GM18508 (cell line): ENCODE measurements at regions not wholly inside any gene's neighbourhood (a gene's known extent, or its start where the extent isn't known, plus 50 kb on each side); places are given as distances from the start of the nearest gene placed in this dataset.
"Not testable (repeated sequence)": the region's sequence is repeated elsewhere in the genome, so short reads cannot be mapped to it uniquely, and the experiment has no call there.

ENCODE experiments used
- ATAC-seq: cut with Tn5 transposase; IDR thresholded peaks from one replicate; pipeline ENCODE4 v1.9.1; 2021; ENCODE audit warnings: moderate number of reproducible peaks; ENCODE audit not compliant: insufficient read depth, unreplicated experiment

- no peak for ATAC-seq
Measured at GRCh38 chr5:28463728-28464127, 1425.3 kb upstream of the CDH9 start.

- no peak for ATAC-seq
Measured at GRCh38 chr5:28451483-28451882, 1413.1 kb upstream of the CDH9 start.

GRCh38 chr5:28450997-28451396 lies 1412.6 kb upstream of the CDH9 start:
- no peak for ATAC-seq

- no peak for ATAC-seq
Measured at GRCh38 chr5:28448791-28449190, 1410.4 kb upstream of the CDH9 start.

GRCh38 chr5:28430565-28431178 lies 1392.3 kb upstream of the CDH9 start:
- no peak for ATAC-seq

GRCh38 chr5:28421141-28421540 lies 1382.8 kb upstream of the CDH9 start:
- no peak for ATAC-seq

GRCh38 chr5:28415791-28416443 lies 1377.5 kb upstream of the CDH9 start:
- no peak for ATAC-seq

- ATAC-seq: no peak
Measured at GRCh38 chr5:28414619-28415018, 1376.2 kb upstream of the CDH9 start.

GRCh38 chr5:28408651-28409050 lies 1370.3 kb upstream of the CDH9 start:
- ATAC-seq: no peak

GRCh38 chr5:28408186-28408585 lies 1369.8 kb upstream of the CDH9 start:
- ATAC-seq: no peak

GRCh38 chr5:28404363-28405071 lies 1366.1 kb upstream of the CDH9 start:
- no peak for ATAC-seq

GRCh38 chr5:28403846-28404245 lies 1365.5 kb upstream of the CDH9 start:
- no peak for ATAC-seq

- no peak for ATAC-seq
Measured at GRCh38 chr5:28402590-28403301, 1364.4 kb upstream of the CDH9 start.

- ATAC-seq: no peak
Measured at GRCh38 chr5:28400076-28400475, 1361.7 kb upstream of the CDH9 start.

- no peak for ATAC-seq
Measured at GRCh38 chr5:28399211-28399610, 1360.8 kb upstream of the CDH9 start.

- no peak for ATAC-seq
Measured at GRCh38 chr5:28398185-28398584, 1359.8 kb upstream of the CDH9 start.

- ATAC-seq: no peak
Measured at GRCh38 chr5:28397502-28397941, 1359.1 kb upstream of the CDH9 start.

- no peak for ATAC-seq
Measured at GRCh38 chr5:28391277-28391676, 1352.9 kb upstream of the CDH9 start.

- ATAC-seq: no peak
Measured at GRCh38 chr5:28390341-28390740, 1352.0 kb upstream of the CDH9 start.

GRCh38 chr5:28389727-28390126 lies 1351.3 kb upstream of the CDH9 start:
- ATAC-seq: not testable (repeated sequence)

GRCh38 chr5:28388428-28388827 lies 1350.0 kb upstream of the CDH9 start:
- no peak for ATAC-seq
